ENCODE measurements at regions not wholly inside any gene's neighbourhood (a gene's known extent, or its start where the extent isn't known, plus 50 kb on each side); places are given as distances from the start of the nearest gene placed in this dataset.

DNA sequence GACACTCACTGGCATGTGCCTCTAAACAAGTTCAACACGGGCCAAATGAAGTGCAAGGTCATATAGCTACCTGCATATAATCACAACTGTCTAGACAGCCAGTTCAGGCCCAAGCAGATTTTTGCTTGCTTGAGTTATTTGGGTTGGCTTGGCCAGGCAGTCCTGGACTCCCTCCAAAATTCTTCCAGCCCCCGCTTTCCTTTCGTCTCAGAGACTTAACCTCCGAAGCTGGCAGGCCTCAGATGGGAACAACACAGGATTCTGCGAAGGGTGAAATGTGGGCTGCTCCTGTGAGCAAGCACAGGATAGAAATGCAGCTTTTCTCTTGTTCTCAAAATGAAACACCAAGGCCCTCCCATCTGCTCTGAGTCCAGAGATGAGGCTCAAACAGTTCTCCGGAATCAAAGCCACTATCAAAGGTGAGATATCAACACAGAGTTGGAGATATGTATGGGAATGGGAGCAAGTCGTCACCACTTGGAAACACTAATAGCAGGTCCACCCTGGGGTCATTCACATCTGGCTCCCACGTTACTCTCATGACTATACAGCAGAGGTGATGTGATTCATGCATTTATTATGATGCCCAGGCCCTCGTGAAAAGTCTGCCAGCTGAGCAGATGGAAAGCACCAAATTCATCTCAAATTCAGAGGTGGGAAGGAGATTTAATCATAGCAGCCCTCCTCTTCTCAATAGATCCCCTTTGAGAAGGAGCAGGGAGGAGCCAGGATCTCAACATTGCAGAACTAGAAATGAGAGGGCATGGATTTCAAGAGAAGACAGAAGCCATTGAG, 389.8 kb downstream of the NUAK1 start:
- no peak for DNase-seq (ENCODE audit: low read depth)

- no peak for DNase-seq (ENCODE audit: low read depth)
Observed at GRCh38 chr12:105750096-105750495, 388.7 kb downstream of the NUAK1 start.

DNA sequence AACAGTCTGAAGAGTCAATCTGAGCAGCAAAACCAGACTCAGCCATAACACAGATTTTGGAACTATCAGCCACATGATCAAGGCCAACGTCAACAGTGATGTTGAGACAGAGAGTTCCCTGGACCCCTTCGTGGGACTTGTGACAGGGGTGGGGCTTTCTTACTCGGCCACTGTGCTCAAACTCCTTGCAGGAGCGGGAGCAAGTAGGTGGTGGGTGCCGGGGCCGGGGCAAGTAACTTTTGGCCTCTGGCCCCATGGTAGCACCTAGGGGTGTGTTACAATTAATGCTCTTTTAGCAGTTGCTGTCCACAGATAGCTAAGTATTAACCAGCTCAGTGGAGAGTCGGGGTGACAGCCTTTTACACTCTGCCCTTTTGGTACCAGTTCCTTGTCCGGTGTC, 384.4 kb downstream of the NUAK1 start:
- no peak for DNase-seq (ENCODE audit: low read depth)

GRCh38 chr12:105756961-105757360, 381.8 kb downstream of the NUAK1 start:
- no peak for DNase-seq (ENCODE audit: low read depth)

DNA sequence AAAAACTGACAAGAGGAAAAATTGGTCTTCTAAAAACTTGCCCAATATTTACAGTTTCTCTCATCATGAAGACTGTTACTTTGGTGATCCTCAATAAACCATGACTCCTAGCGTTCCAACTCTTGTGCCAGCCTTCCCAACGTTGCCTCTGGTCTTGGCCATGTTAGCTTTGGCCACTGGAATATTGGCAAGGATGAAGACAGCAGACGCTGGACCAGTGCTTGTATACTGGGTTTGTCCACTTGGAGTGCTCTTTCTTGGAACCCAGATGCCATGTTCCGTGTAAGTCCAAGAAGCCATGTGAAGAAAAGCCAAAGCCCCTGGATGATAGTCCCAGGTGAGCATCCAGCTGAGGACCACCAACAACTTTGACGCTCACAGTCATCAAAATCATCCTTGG, 379.6 kb downstream of the NUAK1 start:
- no peak for DNase-seq (ENCODE audit: low read depth)

DNA sequence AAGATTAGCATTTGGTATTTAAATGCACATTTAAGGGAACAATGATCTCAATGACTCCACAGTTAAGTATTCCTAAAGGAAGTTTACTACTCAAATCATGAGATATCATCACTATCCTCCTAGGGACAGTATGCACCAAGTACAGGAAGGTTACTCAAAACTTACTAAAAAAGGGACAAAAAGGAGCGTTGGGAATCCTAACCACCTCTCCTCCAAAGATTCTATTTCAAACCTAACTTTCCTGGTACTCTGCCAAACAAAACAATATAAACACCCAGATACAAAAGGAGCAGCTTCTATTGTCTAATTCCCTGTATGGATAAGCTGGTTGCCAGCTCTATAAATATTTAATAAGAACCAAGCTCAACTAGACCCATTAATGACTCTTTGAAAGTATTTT, 377.7 kb downstream of the NUAK1 start:
- no peak for DNase-seq (ENCODE audit: low read depth)

DNA sequence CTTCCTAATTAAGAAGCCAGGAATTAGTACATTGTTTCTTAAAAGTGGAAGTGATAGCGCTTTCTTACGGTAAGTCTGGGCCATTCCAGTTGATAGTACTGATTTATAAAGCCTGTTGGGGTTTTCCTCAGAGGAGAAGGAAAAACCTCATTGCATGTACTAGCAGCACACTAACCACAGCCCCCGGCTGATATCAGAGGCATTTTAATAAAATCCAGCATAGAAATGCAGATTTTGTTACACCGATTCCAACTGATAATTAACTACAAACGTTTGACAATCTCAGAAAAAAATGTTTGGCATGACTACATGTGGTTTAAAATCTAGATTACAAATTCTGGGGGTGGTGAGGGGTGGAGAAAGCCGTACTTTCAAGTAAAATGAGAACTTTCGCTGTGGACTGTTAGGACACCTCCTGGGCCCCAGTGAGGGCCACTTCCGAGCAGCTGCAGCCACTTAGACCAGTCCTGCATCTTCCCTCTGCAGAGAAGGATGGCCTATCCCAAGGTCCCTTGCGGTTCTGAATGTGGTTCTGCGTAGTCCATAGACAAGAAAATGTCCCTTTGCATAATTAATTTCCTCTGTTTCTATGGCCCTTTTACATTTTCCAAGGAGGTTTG, 374.4 kb downstream of the NUAK1 start:
- no peak for DNase-seq (ENCODE audit: low read depth)

DNA sequence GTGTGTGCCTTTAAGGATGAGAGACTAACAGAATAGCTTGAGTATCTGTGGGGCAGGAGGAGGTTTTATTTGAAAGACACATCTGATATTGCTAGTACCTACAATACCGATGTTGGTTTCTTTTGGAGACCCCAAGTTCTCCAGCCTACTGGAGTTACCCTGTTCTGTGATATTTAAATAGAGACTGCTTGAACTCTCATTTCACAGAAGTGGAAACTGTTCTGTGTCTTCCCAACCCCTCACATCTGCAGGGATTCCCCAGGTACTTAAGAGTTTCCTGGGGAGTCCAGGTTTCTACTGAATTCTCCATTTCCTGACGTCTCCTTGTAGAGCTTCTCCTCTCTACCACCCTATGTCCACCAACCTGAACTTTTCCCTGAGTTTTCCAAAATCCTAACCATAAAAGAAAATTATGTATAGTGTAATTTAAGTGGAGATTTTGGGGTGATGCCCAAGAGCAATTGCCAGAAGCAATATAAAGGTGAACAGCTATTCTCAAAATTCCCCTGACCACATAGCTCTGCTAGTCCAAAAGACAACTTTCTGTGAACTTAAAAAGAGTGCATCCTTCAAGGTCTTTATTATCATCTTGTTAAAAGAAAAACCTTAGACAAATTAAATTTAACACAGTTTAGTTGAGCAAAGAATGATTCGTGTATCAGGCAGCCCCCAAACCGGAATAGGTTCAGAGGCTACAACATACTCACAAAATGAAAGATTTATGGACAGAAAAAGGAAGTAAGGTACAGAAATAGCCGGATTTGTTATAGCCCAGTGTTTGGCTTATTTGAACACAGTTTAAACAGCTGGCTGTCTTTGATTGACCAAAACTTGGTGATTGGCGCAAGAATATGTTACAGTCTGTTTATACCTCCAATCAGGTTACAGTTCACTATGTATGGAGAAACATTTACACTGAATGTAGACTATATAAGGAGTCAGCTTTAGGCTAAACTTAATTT, 373.4 kb downstream of the NUAK1 start:
- DNase-seq (ENCODE audit: low read depth), result no peak

DNA sequence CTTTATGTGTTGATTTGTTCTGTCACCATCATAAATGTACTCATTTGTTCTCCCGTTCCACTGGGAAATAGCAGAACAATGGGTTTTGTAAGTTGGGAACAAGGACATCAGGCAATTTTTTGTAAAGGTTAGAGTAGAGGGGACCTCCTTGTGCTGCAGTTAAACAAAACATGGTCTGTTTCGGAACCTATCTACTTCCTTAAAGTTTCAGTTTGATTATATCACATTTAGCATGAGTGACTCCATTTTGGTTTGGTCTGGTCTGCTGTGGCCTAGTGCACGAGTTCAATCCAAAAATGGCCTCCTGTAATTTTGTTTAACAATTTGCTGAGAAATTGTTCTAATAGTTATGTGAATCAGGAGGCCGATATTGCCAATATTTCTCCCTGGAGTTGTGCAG, 372.7 kb downstream of the NUAK1 start:
- no peak for DNase-seq (ENCODE audit: low read depth)

DNA sequence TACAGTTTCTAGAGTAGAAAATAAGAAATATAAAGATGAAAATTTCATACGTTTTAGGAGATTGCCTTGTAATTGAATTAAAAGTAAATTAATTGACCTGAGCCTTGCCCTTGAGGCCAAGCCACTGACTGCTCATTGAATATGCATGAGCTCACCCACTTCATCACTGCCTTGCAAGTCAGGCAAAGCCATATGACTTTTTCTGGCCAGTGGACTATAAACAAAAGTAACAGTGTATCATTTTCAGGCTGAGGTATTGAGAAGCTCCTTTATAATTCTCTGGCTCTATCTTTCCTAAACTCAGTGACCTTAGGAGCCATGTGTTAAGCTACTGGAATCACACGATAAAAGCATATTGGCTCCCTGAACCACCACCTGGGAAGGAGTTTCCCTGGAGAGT, 369.3 kb downstream of the NUAK1 start:
- DNase-seq (ENCODE audit: low read depth), result no peak

GRCh38 chr12:105773471-105773870, 365.3 kb downstream of the NUAK1 start:
- DNase-seq (ENCODE audit: low read depth), result no peak

DNA sequence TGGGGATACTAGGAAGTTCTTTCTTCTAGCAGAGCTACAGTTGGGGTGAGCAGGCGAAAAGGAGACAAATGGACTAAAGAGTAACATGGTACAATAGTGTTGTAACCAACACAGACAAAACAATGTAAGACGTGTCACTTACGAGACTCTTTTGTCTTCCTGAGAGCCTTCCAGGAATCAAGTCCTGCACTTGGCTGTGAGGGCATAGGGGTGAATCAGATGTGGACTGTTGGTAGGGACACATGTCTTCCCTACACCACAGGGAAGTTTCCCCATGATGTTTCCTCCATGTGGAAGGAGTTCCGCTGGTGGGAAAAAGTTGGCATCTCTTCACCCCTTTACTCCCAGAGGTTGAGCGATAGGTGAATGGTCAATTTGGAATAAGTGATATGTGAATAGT, 364.7 kb downstream of the NUAK1 start:
- DNase-seq (ENCODE audit: low read depth), result no peak

GRCh38 chr12:105775343-105775742, 363.4 kb downstream of the NUAK1 start:
- no peak for DNase-seq (ENCODE audit: low read depth)

DNA sequence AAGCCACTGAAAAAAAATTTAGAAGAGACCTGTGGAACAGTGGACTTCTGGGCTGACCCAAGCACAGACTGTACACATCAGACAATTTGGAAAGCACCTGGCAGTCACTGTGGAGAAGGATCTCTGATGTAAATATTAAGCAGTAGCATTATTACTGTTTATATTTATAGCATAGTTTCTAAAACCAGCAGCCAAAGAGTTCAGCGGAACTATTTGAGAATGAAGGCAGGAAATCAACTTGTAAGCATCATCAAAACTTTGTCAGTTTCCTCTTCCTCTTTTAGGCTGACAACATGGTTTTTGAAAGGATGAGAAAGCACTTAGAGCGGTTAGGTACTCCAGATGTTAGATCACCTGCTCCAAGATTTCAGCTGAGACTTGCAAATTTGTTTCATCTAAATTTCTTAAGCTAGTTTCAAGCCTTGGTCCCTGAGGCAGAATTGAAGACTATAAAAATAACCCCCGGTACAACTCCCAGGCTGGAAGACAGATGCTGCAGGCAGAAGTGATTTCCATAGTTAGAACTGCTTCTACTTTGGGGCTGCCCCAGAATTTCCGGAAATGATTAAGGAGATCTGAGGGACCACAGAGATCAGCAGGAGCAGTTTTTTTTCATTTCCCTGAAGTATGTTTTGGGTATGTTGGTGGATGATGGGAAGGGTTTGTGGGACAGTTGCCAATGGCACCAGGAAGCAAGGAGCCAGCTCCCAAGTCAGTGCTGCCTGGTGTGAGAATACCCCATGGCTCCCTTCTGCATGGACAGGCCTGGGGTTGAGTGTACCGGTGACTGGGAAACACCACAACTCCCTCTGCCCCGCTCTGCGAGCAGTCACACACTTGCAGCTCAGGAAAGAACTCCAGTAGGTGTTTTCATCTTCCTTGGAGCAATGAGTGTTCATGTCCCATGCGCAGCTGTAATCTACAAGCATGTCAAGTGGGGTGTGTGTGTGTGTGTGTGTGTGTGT, 354.5 kb downstream of the NUAK1 start:
- no peak for DNase-seq (ENCODE audit: low read depth)

- no peak for DNase-seq (ENCODE audit: low read depth)
Observed at GRCh38 chr12:105793421-105793820, 345.3 kb downstream of the NUAK1 start.

DNA sequence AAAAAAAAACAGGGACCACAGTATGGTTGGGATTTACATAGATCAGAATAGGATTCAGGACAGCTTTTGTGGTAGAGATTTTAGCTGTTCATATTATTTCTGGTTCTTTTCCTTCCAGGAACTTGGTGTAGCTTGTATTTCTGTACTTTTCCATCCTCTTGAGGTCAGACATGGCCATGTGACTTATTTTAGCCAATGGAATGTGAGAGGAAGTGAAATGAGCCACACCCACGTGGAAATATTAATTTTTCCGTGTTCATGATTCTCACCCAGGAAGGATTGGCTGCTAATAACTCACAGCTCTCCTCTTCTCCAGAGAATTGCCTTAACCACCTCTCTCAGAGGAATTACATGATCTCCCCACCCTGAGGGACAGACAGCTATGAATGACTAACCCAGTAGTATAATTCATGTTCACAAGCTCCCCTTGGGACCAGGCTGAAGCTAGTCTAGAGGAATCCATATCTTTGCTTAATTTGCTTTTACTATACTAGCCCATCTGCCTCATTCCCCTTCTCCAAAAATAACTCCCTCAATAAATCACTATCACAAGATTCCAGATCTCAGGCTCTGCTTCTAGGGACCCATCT, 340.4 kb downstream of the NUAK1 start:
- DNase-seq (ENCODE audit: low read depth), result no peak

DNA sequence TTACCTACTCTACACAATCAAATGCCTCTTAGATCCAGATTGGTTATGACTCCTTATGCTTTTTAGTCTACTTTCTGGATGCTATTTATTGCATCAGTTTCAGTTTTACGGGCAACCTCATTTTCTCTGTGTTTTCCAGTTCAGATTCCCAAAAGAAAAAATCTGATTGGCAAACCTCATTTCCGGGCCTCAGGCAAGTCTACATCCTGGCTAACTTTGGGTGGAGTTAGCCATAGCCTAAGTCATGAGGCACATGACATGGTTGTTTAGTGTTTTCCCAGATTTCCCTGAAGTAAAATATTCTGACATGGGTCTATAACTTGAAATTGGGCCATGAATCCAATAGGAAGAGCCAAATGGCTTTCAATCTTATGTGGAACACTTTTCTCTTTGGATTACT, 339.7 kb downstream of the NUAK1 start:
- DNase-seq (ENCODE audit: low read depth), result no peak

DNA sequence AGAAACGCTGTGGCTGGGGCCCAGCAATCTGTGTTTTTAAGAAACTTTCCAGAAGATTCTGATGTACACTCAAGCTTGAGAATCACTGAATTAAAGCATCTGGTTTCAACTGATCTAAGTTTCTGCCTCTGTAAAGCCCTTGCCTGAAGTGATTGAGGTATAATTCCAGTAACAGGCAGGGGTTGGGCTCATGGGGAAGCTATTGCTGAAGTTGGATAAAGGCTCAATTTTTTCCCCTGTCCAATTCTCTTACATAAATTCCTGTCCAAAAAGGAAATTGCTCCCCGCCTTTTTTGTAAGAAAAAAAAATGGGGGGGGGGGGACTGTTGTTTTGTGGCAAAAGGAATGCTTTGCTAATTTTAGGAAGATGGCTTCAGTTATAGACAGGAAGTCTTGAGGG, 337.4 kb downstream of the NUAK1 start:
- no peak for DNase-seq (ENCODE audit: low read depth)

GRCh38 chr12:105803292-105803691, 335.5 kb downstream of the NUAK1 start:
- no peak for DNase-seq (ENCODE audit: low read depth)

- DNase-seq (ENCODE audit: low read depth), result no peak
Observed at GRCh38 chr12:105804591-105805265, 334.0 kb downstream of the NUAK1 start.

Data from fibroblast of the conjunctiva (primary cell).